Activated CD4-positive, CD25-positive, alpha-beta regulatory T cell treated with anti-CD3 and anti-CD28 coated beads, Interleukin-2, amount 50 U/mL, for 24 hours (primary cell): ENCODE measurements at regions not wholly inside any gene's neighbourhood (a gene's known extent, or its start where the extent isn't known, plus 50 kb on each side); places are given as distances from the start of the nearest gene placed in this dataset.
A peak's percentile ranks its signal among the peaks of the same experiment; 100 is the strongest.

Experiments used
- ATAC-seq, 2 donors: fragments of 150-1000 bp; cut with Tn5 transposase; one replicate each; pipeline ENCODE4 v1.10.0; 2021; ENCODE audit warnings: mild to moderate bottlenecking in 1 of 2, moderate library complexity in 1 of 2

- ATAC-seq: no peak
These were observed 155.6 kb upstream of the HAAO start for GRCh38 chr2:42947809-42948600.

- ATAC-seq: no peak
These were observed 152.5 kb upstream of the HAAO start for GRCh38 chr2:42944779-42945415.

- ATAC-seq: no peak
These were observed 150.7 kb upstream of the HAAO start for GRCh38 chr2:42942990-42943493.

- ATAC-seq: no peak
These were observed 150.0 kb upstream of the HAAO start for GRCh38 chr2:42942214-42942989.

DNA sequence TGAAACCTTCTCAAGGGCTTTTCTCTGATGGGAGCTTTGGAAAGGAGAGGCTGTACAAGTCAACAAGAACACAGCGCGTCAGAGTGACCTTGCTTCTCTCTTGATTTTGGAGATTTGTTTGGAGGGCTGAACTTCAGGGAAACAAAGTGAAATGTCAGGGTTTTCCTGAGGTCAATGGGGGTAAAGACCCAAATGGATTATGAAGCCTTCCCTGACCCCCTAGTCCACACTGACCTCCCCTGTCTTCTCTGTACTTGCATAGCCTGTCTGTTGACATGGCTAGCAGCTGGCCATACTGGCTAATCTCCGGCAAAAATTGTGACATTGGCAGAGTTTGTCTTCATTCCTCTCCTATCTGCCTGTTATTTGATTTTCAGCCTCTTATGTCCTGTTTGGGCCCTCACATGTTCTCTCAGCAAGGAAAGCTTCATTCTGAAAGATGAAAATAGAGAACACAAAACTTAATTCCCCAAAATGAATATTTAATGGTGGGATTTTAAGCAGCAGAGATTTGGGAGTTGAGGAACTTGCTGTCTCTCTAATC lies 149.3 kb upstream of the HAAO start:
- ATAC-seq: no peak

DNA sequence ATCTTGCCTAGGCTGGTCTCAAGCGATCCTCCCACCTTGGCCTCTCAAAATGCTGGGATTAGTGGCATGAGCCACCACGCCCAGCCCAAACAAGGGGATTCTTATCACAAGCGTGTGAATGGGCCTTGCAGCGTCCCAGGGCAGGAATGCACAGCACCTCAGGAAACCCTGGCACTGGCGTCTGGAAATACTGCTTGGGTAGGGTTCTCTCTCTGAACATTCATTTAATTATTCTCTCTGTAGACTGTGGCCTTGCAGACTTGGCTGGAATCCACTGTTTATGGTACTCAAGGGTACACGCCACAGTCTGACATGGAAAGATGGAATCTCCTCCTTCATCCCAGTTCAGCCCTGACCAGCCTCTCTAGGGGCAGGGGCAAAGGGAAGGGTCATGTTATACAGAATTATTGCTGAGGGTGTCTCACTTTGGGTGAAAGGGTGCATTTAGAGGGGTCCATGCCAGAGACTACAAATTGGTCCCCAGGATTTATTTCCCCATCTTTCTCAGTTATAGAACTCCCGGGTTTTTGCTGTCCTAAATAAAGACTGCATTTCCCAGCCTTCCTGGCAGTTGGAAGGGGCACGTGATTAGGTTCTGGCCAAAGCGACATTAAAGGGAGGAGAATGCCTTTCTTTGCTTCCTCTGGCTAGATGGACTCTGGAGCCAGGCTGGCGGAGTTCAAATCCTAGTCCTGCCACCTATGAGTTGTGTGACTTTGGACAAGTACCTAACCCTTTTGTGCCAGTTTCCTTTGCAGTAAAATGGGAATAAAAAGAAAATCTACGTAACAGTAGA lies 147.2 kb upstream of the HAAO start:
- ATAC-seq: no peak

DNA sequence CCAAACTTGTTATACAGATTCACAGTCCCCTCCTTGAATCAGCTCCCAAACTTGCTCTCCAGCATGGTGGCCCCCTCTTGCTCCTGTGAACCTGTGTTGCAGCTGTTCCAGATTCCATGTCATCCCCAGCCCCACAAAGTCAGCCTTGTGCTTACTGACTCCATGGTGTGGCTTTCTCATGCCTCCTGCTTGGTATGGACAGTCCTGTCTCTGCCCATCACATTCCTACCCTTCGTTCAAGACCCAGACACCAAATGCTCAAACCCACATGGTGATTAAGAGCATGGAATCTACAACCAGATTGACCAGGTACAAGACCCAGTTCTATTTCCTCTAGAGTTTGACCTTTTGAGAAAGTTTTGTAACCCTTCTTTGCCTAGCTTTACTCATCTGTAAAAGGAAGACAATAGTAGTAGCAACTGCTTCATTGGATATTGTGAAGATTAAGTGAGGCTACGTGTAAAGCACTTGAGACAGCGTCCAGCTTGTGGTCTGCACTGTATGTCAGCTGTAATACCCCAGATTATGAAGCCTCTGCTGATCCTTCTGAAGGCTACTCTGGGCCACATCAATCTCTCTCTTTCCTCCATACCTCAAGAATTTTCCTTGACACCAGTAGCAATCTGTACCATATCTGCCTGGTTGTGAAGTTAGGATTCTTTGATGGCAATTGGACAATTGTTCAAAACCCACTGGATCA lies 146.4 kb upstream of the HAAO start:
- no peak for ATAC-seq

GRCh38 chr2:42937171-42937875 lies 144.9 kb upstream of the HAAO start:
- no peak for ATAC-seq

DNA sequence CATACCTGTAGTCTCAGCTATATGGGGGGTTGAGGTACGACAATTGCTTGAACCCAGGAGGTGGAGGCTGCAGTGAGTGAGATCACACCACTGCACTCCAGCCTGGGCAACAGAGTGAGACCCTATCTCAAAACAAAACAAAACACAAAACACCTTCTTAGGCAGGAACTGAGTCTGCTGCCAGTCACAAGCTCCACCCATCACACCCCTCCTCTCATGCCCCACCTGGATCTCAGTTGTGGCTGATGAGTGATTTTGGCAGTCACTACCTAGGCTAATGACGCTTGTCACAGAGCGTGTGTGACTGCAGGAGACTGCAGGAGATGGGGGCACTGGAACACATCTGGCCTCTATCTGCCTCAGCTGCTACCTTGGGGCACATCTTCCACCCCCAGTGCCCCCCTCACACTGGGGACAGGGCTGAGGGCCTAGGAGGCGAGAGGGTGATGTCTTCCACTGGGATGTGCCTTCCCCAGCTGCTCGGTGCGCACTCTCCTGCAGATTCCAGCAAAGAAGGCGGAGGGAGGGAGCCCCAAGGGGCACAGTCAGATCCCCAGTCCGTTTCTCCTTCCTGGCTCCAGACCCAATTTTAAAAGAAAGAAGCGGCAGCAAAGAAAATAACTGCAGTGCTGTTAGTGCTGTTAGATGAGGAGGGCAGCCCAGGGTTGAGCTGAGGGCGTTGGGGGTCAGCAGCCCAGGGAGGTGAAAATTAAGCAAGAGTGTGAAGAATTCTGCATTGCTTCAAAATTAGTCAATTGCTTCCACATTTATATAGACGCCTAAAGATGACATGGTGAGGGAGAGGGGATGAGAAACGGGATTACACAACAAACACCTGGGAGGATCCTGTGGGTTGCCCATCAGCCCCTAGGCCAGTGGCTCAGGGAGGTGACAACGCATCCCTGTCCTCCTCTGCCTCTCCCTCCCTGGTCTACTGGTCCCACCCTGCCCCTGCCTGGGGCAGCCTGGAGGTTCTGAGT lies 143.6 kb upstream of the HAAO start:
- peak; percentile 60 to 68 for ATAC-seq

- no peak for ATAC-seq
These were observed 142.3 kb upstream of the HAAO start for GRCh38 chr2:42934580-42935186.

DNA sequence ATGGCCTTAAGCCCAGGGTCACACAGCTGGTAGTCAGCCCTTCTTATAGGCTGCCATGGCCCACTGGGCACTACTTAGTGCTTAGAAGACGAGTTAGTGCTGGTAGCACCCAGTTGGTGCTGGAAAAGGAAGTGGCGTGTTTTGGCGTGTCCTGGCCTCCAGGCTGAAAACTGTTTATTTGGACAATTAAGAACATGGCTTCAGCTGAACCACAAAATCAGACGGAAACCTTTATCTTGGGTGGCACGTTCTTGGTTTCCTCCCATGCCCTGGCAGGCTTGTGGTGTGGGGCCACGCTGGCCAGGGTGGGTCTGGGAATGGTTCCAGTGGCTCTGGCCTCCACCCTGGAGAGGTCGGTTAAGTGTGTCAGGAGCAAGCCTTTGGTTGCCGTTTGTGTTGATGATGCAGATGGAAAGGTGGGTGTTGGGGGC lies 141.5 kb upstream of the HAAO start:
- ATAC-seq: no peak

- no peak for ATAC-seq
These were observed 140.1 kb upstream of the HAAO start for GRCh38 chr2:42932271-42933151.

GRCh38 chr2:42931818-42932195 lies 139.4 kb upstream of the HAAO start:
- no peak for ATAC-seq

DNA sequence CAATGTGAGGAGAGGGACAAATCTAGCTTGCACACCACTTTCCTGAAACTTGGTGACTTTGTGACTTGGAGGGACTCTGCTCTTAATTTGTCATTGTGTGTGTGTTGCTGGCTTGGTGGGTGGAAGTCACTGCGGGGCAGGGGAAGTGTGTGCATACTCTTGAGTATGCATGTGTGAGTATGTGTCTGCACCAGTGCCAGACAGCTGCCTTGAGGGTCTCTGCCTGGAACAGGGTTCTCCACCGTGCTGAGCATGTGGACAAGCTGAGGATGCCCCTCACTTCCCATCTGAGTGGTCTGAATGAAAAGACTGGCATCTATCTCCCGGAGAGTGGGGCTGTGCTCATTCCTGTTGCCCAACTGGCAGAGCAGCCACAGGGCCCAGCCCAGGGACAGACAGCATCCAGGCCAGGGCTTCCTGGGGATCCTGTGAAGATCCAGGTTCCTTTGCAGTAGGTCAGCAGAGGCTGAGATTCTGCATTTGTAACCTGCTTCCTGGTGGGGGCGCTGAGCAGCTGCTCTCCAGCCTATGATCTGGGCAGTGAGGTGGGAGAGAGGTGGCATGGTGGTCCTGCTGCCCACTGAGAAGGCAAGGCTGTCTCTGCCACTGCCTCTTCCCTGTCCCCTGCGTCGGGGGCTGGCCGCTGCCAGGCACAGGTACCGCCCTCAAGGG lies 138.9 kb upstream of the HAAO start:
- ATAC-seq: no peak

DNA sequence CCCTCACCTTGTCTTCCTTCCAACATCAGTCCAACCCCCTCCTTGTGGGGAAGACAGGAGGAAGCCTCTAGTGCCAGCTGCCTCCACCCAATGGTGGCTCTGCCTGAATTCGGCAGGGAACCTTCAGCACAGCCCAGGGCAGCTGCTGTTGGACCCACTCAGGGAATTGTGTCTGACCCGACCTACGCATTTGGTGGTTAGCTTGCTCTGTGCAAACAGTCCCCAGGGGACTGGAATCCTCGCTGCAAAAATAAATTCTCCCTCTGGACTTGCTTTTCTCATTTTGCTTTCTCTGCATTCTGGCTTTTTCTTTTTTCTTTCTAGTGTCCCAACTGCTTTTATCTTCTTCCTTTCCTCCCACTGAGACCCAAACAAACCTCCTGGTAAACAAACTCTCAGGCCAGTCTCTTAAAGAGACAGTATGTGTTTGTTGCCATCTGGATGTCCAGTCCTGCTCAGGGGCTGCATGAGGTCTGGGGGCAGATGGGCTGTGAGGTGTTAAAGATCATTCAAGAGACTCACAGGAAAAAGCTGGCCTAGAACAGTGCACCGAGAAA lies 137.7 kb upstream of the HAAO start:
- ATAC-seq: no peak

DNA sequence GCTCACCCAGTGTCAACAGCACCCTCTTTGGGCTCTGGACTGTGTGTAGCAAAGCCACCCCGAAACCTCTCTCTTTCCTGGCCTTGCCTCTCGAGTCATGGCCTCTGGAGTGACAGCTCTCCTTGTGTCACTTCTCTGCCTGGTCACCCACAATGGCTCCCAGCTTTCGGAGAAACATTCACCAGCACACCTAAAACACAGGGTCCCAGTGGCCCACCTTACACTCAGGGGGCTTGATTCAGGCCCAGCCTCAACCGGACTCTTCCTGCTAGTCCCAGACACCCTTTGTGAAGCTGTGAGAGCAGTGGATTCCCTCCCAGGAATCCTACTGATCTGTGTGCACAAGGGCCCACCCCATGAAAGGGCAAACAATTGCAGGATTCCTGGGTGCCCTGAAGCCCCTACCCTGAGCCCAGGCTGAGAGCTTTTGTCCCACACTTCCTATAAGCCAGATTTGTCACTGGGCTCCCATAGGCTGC lies 137.2 kb upstream of the HAAO start:
- ATAC-seq: no peak
